Keratinocyte (primary cell): ENCODE measurements at regions not wholly inside any gene's neighbourhood (a gene's known extent, or its start where the extent isn't known, plus 50 kb on each side); places are given as distances from the start of the nearest gene placed in this dataset.

Source experiments
- DNase-seq: peaks from one replicate; pipeline ENCODE4 v3.0.0-alpha.2; 2011; ENCODE audit warnings: low read depth, missing footprints, low spot score
- FAIRE-seq: peaks from 2 replicates; lab custom pipeline; 2011; peaks lifted over from hg19 to GRCh38; lab: Jason Lieb, UNC
- H2AFZ ChIP-seq: 2 replicates; pipeline ENCODE4 v1.6.0; 2012; ENCODE audit warnings: low read length, control low read depth, inconsistent platforms; ENCODE audit not compliant: control insufficient read depth
- H3K27ac ChIP-seq: 2 replicates; pipeline ENCODE4 v1.5.1; 2011; ENCODE audit warnings: low read length; ENCODE audit not compliant: control insufficient read depth, insufficient read depth
- H3K27me3 ChIP-seq: 3 replicates; pipeline ENCODE4 v1.6.0; 2011; ENCODE audit warnings: low read length; ENCODE audit not compliant: control insufficient read depth, insufficient read depth; ENCODE audit errors: extremely low read depth
- H3K36me3 ChIP-seq, 2 experiments: 2 replicates in 1 of 2; 3 replicates in 1 of 2; pipeline ENCODE4 v1.5.1; 2011; ENCODE audit warnings: low read length in 2 of 2, mild to moderate bottlenecking in 1 of 2; ENCODE audit not compliant: control insufficient read depth in 2 of 2, insufficient read depth in 2 of 2; ENCODE audit errors: extremely low read depth in 1 of 2
- H3K4me1 ChIP-seq: 3 replicates; pipeline ENCODE4 v1.5.1; 2011; ENCODE audit warnings: low read length; ENCODE audit not compliant: control insufficient read depth, insufficient read depth; ENCODE audit errors: extremely low read depth
- H3K4me2 ChIP-seq: 3 replicates; pipeline ENCODE4 v1.6.0; 2011; ENCODE audit warnings: low read depth, low read length; ENCODE audit not compliant: control insufficient read depth, insufficient read depth; ENCODE audit errors: extremely low read depth
- H3K4me3 ChIP-seq, 3 experiments: fragments of 200-600 bp in 1 of 3; sonication (generic) in 1 of 3; 2 replicates in 2 of 3; 3 replicates in 1 of 3; pipeline ENCODE4 v1.5.1; 2011 to 2016; ENCODE audit warnings: low read length in 3 of 3, mild to moderate bottlenecking in 3 of 3, control low read depth in 2 of 3, inconsistent platforms in 1 of 3, low read depth in 1 of 3, mixed read lengths in 1 of 3, mixed run types in 1 of 3, moderate library complexity in 1 of 3; ENCODE audit not compliant: control insufficient read depth in 2 of 3, insufficient read depth in 2 of 3; ENCODE audit errors: extremely low read depth in 1 of 3
- H3K79me2 ChIP-seq: 2 replicates; pipeline ENCODE4 v1.6.0; 2012; ENCODE audit warnings: low read length; ENCODE audit not compliant: control insufficient read depth, insufficient read depth
- H3K9ac ChIP-seq: 3 replicates; pipeline ENCODE4 v1.6.0; 2011; ENCODE audit warnings: low read length; ENCODE audit not compliant: control insufficient read depth, insufficient read depth; ENCODE audit errors: extremely low read depth
- H3K9me1 ChIP-seq: 3 replicates; pipeline ENCODE4 v1.6.0; 2011; ENCODE audit warnings: low read length; ENCODE audit not compliant: control insufficient read depth, insufficient read depth; ENCODE audit errors: extremely low read depth
- H3K9me3 ChIP-seq: 2 replicates; pipeline ENCODE4 v1.5.1; 2012; ENCODE audit warnings: low read depth, low read length; ENCODE audit not compliant: control insufficient read depth
- H4K20me1 ChIP-seq: 3 replicates; pipeline ENCODE4 v1.6.0; 2011; ENCODE audit warnings: low read length; ENCODE audit not compliant: control insufficient read depth, insufficient read depth; ENCODE audit errors: extremely low read depth
- CTCF ChIP-seq, 3 experiments: IDR thresholded peaks in 1 of 3; conservative IDR thresholded peaks in 1 of 3; optimal IDR thresholded peaks in 1 of 3; 2 replicates in 2 of 3; 3 replicates in 1 of 3; pipeline versions ENCODE3 to v1.5.1; 2011; ENCODE audit warnings: low read length in 3 of 3, mild to moderate bottlenecking in 3 of 3, moderate library complexity in 2 of 3, control low read depth in 1 of 3, inconsistent platforms in 1 of 3; ENCODE audit not compliant: insufficient read depth in 2 of 3; ENCODE audit errors: extremely low read depth in 1 of 3
- EZH2 ChIP-seq: IDR thresholded peaks from one replicate; pipeline ENCODE4 v1.6.1; 2012; ENCODE audit warnings: inconsistent platforms, mild to moderate bottlenecking, low read length, moderate library complexity
- dilution Hi-C: fragments of 300-500 bp; cut with MboI; formaldehyde crosslinking; loops from one replicate; pipeline ENCODE4 v1.7.0; 2020; ENCODE audit warnings: low sequenced_read_pairs; ENCODE audit not compliant: extremely low pct_ligation_motif_present

- FAIRE-seq (no peak), DNase-seq (no peak)
- Histone ChIP-seq H3K27ac (no peak overlapping the region), H3K36me3 (no peaks in the 10 kb centered on the region), H4K20me1 (no peaks in the 10 kb centered on the region), H2AFZ (no peak overlapping the region), H3K27me3 (no peaks in the 10 kb centered on the region), H3K4me1 (no peaks in the 10 kb centered on the region), H3K4me2 (no peak overlapping the region), H3K9me3 (no peaks in the 10 kb centered on the region), H3K4me3 (no peak overlapping the region), H3K79me2 (no peaks in the 10 kb centered on the region), H3K9me1 (no peaks in the 10 kb centered on the region), H3K9ac (no peak overlapping the region)
- dilution Hi-C loops: no loop called here
- TF ChIP-seq EZH2 (no peak), CTCF (optimal IDR thresholded peaks at IDR 0.05 in 1 of 3, IDR thresholded peaks at IDR 0.05 in 1 of 3, conservative IDR thresholded peaks at IDR 0.05 in 1 of 3; ENCODE audit: extremely low read depth in 1 of 3, insufficient read depth in 2 of 3, low read length in 3 of 3) (no peak)
Measured at GRCh38 chr2:226274143-226274542, 525.5 kb downstream of the IRS1 start.

GRCh38 chr2:226273440-226273839, 526.2 kb downstream of the IRS1 start:
- no peak overlapping the region for H3K9ac ChIP-seq
- H3K4me3 ChIP-seq: no peak overlapping the region
- no peak overlapping the region for H3K27ac ChIP-seq
- no peaks in the 10 kb centered on the region for H3K79me2 ChIP-seq
- dilution Hi-C loops: no loop called here
- TF ChIP-seq EZH2: no peak
- no peak for TF ChIP-seq CTCF (optimal IDR thresholded peaks at IDR 0.05 in 1 of 3, IDR thresholded peaks at IDR 0.05 in 1 of 3, conservative IDR thresholded peaks at IDR 0.05 in 1 of 3; ENCODE audit: extremely low read depth in 1 of 3, insufficient read depth in 2 of 3, low read length in 3 of 3)
- H2AFZ ChIP-seq: no peak overlapping the region
- H3K36me3 ChIP-seq: no peaks in the 10 kb centered on the region
- H3K4me1 ChIP-seq: no peaks in the 10 kb centered on the region
- no peaks in the 10 kb centered on the region for H4K20me1 ChIP-seq
- DNase-seq: no peak
- FAIRE-seq: no peak
- no peaks in the 10 kb centered on the region for H3K9me3 ChIP-seq
- H3K9me1 ChIP-seq: no peaks in the 10 kb centered on the region
- H3K4me2 ChIP-seq: no peak overlapping the region
- no peaks in the 10 kb centered on the region for H3K27me3 ChIP-seq
